ENCODE measurements at regions not wholly inside any gene's neighbourhood (a gene's known extent, or its start where the extent isn't known, plus 50 kb on each side); places are given as distances from the start of the nearest gene placed in this dataset.

- no peak for DNase-seq (ENCODE audit: low spot score)
- intact Hi-C loops (cut with DNase I): no loop called here
Measured at GRCh38 chr13:65913173-65913572, 1317.0 kb downstream of the PCDH9 start.

DNA sequence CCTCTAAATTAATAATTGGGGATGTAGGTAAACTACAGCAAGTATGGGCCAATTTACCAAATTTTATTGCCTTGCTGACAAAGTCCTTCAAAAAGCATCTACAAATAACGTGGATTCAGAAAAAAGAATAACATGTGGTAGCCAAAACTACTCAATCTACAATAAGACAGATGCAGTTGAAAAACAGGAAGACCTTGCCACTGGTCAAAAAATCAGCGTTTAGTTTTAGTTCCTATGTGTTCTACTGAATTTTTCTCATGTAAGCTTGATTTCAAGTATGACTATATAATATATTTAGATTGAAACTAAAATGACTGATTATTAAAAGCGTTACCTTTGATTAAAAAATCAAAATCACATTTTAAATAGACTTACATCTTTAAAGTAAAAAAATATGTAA, 1317.6 kb downstream of the PCDH9 start:
- DNase-seq (ENCODE audit: low spot score): no peak
- intact Hi-C loops (cut with DNase I): no loop called here

GRCh38 chr13:65911546-65912193, 1318.5 kb downstream of the PCDH9 start:
- no peak for DNase-seq (ENCODE audit: low spot score)
- intact Hi-C loops (cut with DNase I): no loop called here

DNA sequence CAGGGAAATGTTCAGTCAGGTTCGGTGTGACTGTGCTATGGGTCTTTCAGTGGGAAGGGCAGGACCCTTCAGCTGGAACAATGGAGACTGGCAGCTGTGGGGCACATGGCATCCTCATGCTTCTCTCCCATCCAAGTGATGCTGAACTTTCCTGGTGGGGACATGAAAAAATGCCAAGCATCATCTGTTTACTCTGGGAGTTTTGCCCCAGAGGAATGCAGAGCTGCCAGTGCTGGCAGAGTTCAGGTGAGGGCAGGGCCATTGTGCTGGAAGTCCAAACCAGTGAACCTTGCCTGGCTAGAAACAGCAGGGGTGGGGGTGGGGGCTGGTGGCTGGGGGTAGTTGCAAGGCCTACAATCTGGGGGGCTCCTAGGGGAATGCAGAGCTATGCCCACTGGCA, 1320.6 kb downstream of the PCDH9 start:
- intact Hi-C loops (cut with DNase I): no loop called here
- no peak for DNase-seq (ENCODE audit: low spot score)

DNA sequence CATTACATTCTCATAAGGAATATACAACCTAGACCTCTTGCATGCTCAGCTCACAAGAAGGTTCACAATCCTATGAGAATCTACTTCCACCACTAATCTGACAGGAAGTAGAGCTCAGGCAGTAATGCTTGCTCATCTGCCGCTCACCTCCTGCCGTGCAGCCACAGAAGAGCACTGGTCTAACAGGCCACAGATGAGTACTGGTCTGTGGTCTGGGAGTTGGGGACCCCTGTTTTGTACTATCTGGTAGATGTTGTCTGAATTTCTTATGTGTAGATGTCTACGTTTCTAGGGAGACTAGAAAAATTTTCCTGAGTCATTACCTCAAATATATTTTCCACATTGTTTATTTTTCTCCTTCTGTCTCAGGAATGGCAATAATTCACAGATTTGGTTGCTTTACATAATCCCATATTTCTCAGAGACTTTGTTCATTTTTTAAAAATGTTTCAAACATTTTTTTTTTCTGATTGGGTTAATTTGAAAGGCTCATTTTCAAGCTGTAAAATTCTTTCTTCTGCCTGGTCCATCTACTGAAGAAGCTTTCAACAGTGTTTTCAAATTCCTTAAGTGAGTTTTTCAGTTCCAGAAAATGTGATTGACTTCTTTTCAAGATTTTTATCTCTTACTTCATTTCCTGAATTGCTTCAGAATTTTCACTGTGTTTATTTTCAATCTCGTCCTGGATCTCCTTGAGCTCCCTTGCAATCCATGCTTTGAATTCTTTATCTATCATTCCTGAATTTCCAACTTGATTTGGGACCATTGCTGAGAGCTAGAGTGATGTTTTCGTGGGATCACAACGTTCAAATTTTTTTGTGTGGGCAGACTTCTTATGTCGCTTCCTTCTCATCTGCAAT, 1322.2 kb downstream of the PCDH9 start:
- no peak for DNase-seq (ENCODE audit: low spot score)
- intact Hi-C loops (cut with DNase I): no loop called here

- intact Hi-C loops (cut with DNase I): no loop called here
Measured at GRCh38 chr13:65901723-65902122, 1328.4 kb downstream of the PCDH9 start.

DNA sequence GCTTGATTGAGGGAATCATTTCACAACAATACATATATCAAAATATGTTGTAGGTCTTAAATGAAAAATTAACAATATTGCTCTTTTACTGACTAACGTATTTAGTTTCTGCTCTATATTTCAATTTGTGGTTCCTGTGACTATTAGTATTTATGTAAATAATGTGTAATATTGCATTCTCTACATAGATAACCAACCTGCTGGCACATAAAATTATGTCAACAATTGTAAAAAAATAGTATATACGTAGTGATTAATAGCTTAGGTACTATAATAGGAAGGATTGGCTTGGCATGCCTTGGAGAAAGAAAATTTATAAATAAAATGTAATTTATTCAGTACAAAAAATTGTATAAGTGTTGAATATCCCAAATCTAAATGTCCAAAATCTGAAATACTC, 1336.1 kb downstream of the PCDH9 start:
- intact Hi-C loops (cut with DNase I): no loop called here
- DNase-seq (ENCODE audit: low spot score): no peak

More at GRCh38 chr13:65901723-65902122, 1328.4 kb downstream of the PCDH9 start:
- DNase-seq (ENCODE audit: low spot score): no peak

GRCh38 chr13:65892859-65893258, 1337.3 kb downstream of the PCDH9 start:
- intact Hi-C loops (cut with DNase I): no loop called here
- no peak for DNase-seq (ENCODE audit: low spot score)

DNA sequence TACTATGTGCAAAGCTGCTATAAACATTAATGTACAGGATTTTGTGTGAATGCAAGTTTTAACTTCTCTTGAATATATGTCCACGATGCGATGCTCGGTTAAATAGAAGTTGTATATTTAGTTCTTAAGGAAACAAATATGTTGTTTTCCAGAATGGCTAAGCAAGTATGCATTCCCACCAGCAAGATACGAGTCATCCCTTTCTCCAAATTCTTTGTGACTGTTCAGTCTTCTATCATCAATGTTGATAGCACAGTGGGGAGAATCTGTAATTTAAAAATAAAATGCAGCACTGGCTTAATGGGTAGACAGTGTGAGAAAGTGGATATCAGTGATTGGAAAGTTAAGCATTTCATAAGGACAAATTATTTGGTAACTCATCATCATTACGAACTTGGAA, 1340.8 kb downstream of the PCDH9 start:
- DNase-seq (ENCODE audit: low spot score): no peak
- intact Hi-C loops (cut with DNase I): no loop called here

- intact Hi-C loops (cut with DNase I): no loop called here
- no peak for DNase-seq (ENCODE audit: low spot score)
Measured at GRCh38 chr13:65882810-65883209, 1347.3 kb downstream of the PCDH9 start.

DNA sequence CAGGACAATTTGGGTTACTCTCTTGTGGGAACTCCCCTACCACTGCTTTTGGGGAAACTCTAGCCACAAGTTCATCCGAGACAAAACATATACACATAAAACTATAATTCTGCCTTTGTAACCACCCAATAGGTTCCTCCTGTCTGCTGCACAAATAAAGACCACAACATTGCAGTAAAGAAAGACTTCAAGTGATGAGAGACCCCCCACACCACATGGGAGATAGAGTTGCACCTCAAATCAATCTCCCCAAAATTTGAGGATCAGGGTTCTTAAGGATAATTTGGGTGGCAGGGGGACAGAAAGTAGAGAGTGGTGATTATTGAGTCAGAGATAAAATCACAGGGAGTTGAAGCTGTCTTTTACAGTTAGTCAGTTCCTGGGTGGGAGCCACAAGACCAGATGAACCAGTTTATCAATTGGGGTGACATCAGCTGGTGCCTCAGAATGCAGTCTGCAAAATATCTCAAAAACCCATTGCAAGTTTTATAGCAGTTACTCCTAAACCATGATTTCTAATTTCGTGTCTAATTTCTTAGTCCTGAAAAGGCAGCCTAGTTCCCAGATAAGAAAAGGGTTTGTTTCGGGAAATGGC, 1348.5 kb downstream of the PCDH9 start:
- no peak for DNase-seq (ENCODE audit: low spot score)
- intact Hi-C loops (cut with DNase I): no loop called here

GRCh38 chr13:65875031-65875430, 1355.1 kb downstream of the PCDH9 start:
- no peak for DNase-seq (ENCODE audit: low spot score)
- intact Hi-C loops (cut with DNase I): no loop called here

GRCh38 chr13:65872448-65872847, 1357.7 kb downstream of the PCDH9 start:
- no peak for DNase-seq (ENCODE audit: low spot score)
- intact Hi-C loops (cut with DNase I): no loop called here

DNA sequence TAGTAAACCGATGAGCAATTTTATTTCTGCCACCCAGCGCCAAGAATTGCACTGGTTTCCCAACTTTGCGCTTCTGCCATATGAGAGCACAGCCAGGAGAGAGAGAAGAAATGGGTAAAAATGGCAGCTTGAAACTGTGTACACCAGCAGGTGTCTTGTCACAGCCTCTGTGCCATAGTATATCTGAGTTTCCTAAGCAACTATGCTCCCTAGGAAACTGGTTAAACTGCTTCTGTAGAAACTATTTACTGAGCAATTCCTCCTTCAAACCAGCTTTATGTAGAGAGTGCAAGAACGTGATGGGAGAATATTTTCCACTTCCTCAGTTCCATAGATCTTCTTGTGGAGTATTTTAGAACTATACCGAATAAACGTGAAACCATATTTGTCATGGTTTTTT, 1361.3 kb downstream of the PCDH9 start:
- no peak for DNase-seq (ENCODE audit: low spot score)
- intact Hi-C loops (cut with DNase I): no loop called here

DNA sequence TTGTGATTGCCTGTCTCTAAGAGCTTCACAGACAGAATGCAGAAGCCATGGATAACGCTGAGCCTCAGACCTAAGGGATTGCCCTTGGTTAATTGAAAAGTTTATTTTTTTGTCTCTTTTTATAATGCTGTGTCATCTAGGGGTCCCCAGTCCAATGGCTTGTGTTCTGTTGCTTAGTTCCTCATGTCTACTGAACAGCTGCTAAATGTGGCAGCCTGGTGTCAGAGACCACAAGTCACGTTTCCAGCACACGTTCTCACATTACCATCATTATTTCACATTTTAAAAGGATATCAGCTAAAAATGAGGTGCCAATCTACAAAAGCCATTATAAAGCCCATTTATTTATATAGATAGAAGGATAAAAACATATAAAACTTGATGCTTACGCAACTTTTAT, 1362.0 kb downstream of the PCDH9 start:
- DNase-seq (ENCODE audit: low spot score): no peak
- intact Hi-C loops (cut with DNase I): no loop called here

GRCh38 chr13:65866138-65866537, 1364.0 kb downstream of the PCDH9 start:
- DNase-seq (ENCODE audit: low spot score): no peak
- intact Hi-C loops (cut with DNase I): no loop called here

- intact Hi-C loops (cut with DNase I): no loop called here
- DNase-seq (ENCODE audit: low spot score): no peak
Measured at GRCh38 chr13:65865206-65865605, 1364.9 kb downstream of the PCDH9 start.

- no peak for DNase-seq (ENCODE audit: low spot score)
- intact Hi-C loops (cut with DNase I): no loop called here
Measured at GRCh38 chr13:65864039-65864438, 1366.1 kb downstream of the PCDH9 start.

DNA sequence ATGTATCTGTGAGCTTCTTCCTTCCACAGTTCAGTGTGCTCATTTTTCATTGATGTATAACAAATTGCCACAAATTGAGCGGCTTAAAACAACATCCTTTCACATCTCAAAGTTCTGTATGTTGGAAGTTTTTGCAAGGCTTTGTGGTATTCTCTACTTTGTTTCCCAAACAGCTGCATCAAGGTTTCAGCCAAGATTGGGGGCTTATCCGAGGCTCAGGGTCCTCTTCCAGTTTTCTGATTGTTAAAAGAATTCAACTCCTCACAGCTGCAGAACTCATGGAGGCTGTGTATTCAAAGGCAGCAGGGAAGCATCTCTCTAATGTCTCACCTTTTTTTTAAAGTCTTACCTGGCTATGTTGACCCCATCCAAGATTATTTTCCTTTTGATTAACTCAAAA, 1369.8 kb downstream of the PCDH9 start:
- intact Hi-C loops (cut with DNase I): no loop called here
- no peak for DNase-seq (ENCODE audit: low spot score)

GRCh38 chr13:65857942-65858565, 1372.1 kb downstream of the PCDH9 start:
- DNase-seq (ENCODE audit: low spot score): no peak

More at GRCh38 chr13:65857942-65858565, 1372.1 kb downstream of the PCDH9 start:
- intact Hi-C loops (cut with DNase I): no loop called here

Data from cardiac septum (tissue), 1 donor.